HG03045 (cell line): ENCODE measurements at regions not wholly inside any gene's neighbourhood (a gene's known extent, or its start where the extent isn't known, plus 50 kb on each side); places are given as distances from the start of the nearest gene placed in this dataset.

Source experiments
- ATAC-seq: cut with Tn5 transposase; IDR thresholded peaks from one replicate; pipeline ENCODE4 v1.9.1; 2021; ENCODE audit warnings: mild to moderate bottlenecking, moderate library complexity; ENCODE audit not compliant: unreplicated experiment

DNA sequence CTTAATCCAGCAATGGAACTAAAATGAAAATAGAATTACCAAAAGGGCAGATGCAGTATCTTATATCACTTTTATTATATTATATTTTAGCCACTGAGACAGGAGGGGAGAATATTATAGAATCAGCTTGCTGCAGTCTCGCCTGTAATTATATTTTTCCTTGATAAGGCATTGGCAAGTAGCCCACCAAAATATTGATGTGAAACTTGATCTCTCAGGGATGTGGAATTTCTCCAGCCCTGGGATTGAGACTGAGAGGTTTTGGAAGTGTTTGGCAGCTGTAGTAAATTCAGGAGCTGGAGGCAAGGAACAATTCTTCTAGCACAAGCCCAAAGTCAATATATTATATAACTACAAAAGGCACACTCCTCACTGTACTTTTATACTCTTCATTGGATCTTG is 142.1 kb upstream of the ADAMTSL1 start:
- ATAC-seq, result no peak

DNA sequence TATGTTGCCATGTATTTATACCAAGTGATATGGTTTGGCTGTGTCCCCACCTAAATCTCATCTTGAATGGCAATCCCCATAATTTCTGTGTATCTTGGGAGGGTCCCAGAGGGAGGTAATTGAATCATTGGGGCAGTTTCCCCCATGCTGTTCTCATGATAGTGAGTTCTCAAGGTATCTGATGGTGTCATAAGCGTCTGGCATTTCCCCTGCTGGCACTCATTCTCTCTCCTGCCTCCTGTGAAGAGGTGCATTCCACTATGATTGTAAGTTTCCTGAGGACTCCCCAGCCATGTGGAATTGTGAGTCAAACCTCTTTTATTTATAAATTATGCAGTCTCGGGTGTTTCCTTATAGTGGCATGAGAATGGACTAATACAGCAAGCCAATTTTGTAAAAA is 140.8 kb upstream of the ADAMTSL1 start:
- ATAC-seq, result no peak

DNA sequence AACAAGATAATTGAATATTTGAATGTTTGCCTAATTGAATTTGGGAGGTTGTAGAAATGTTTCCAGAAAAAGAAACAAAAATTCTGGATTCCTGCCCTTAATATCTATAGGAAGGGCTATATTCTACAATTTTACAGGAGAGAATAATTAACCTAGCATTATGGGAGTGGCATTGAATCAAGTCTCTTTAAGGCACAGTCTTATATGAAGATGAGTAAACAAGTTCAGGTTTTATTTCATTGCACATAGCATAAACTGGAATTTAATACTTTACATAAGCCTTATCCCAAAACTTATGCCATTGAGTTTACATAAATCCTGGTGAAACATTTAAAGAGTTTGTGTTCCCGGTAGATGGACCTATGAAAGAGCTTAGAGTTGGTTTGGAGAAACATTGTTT is 138.1 kb upstream of the ADAMTSL1 start:
- ATAC-seq, result no peak

DNA sequence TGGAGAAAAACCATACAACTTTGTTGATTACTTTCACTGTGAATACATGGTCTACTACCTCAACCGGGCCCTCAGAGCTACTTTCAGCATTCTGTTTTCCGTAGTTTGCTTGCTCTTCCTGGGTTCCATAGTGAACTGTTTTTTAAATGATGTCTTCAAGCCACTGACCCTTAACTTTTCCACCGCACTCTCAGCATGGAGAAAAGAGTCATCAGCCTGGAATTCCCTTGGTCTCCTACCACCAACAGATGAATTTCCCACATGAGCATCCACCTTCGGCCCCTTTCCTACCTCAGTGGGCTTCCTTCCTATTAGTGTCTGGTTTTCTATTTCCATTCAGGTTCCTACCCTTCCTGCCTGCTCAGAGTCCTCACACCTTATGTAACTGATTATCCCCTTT is 135.9 kb upstream of the ADAMTSL1 start:
- ATAC-seq, result no peak

DNA sequence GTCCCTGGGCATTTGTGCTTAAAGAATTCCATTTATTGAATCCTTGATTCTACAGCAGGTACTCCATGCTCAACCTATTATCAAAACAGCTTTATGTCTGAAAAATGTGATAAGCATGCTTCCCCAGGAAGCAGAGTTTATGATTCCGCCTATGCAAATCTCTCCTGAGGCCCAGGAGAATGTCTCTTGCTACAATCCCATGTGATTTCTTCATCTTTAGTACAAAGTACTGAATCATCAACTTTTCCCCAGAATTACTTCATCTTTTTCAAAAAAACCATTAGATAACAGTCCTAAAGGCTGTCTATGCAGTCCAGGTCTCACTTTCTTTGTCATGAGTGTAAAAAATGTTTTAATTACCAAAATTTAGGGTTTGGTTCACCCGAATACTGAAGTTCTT is 130.2 kb upstream of the ADAMTSL1 start:
- no peak for ATAC-seq

DNA sequence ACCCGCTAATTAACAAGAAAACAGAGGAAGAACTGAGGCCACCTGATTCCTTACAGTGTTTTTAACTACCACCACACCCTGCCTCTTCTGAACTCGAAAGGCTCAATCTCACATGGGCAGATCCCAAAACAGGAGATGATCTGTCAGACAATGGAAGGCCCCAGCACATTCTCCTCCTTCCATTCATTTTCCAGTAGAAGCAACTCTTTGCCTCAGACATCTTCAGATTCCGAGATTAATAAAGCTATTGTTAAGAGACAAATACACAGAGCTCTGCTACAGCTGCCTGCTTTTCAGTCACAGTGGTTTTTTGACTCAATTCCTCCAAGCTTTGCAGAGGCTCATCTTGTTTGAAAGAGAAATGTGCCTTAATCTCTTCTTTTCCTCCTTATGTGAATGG is 127.2 kb upstream of the ADAMTSL1 start:
- no peak for ATAC-seq

DNA sequence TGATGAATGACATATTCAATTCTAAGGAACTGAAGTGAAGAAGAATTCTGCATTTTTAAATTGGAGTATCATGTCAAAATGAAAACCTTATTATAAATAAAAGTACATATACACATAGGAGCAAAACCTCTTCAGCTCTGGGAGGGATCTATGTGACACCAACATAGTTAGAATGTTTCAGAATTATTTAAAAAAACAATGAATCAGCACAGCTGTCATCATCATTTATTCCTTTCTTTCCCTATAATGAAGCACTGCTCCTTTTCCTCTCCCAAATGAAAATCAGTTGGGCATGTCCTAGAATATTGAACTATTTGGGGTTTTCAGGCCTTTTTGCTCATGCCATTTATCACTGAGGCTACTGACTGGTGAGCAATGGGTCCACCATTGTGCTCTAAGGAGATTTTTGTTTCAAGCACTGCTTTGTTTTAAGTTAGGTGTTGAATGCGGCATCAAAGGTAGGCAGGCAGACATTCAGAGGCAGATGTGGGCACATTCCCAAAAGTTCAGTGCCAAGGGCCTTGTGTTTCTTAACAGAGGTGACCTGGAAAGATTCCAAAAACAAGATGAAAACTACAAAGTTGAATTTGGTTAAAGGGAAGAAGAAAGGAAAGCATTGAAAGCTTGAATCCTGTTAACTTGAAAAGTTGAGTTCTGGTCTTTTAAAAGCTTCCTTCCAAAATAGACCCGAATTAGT is 126.4 kb upstream of the ADAMTSL1 start:
- ATAC-seq, result no peak

DNA sequence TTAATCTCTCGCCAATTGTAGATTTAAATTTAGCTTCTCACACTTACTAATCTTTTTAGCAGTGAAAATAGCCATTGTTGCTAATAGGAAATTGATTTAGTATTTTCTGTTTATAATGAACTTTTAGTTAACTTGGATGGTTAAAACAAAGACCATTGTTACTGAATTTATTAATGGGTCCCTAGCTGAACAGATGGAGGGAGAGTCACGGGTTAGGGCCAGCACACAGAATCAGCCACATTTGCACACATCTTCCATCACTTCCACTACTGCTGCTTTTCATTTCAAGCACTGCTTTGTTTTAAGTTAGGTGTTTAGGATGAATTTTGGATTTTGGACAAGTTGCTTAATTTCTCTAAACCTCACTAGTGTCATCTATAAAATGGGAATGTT is 125.9 kb upstream of the ADAMTSL1 start:
- no peak for ATAC-seq

DNA sequence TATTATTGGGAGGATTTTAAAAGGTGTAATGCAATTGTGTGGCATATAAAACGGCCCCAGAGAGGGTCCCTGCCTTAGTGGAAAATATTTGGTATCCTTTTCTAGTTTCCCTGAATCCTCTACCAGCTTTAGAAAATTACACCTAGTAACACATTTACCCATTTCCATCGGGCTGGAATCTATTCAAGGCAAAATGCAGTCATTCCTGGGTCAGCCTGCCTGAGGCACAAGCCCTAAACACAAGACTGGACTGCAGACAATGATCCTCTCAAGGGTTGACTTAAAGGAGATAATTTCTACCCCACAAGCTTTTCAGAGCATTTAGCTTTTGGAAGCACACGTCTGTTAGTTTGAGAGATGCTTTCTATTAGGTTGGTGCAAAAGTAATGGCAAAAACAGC is 124.4 kb upstream of the ADAMTSL1 start:
- ATAC-seq, result no peak

DNA sequence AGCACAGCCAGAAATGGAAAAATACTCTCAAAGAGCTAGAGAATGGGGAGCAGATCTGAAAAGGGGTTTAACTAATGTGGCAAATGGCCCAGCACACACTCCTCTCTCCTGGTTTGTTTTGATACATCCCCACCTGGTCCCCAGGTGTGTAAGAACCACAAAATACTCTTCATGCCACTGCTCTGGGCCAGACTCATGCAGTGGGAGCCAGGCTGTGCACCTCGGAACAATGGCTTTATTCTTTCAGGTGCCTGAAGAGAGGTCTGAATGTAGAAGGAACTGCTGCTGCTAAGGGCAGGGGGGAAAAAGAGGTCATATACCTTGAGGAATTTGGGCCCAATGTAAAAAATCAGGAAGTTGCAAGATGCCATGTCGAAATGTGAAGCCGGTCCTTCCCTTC is 123.9 kb upstream of the ADAMTSL1 start:
- no peak for ATAC-seq

DNA sequence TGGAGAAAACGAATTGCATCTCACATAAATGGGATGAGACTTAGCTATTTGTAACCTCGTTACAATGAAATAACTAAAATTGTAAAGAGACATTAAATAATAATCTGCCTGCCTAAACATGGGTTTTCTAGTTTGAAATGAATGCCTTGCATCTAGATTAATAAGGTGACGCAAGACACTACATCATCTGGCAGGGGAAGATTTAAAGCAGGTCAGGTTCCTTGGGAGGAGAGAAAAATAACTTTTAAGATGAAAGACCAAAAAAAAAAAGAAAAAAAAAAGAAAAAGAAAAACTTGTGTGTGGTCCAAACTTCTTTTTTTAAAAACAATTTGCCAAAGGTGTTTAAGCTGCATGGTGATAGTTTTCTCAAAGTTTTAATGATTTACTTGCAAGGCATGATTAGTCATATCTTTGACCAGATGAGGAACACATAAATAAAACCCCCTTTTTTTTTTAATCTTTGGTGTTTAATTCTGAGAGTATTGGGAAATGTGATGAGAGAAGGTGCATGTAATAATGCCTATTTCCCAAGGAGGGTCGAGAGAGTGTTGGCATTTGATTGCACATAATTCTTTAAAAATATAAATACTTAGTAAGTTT is 122.9 kb upstream of the ADAMTSL1 start:
- no peak for ATAC-seq

DNA sequence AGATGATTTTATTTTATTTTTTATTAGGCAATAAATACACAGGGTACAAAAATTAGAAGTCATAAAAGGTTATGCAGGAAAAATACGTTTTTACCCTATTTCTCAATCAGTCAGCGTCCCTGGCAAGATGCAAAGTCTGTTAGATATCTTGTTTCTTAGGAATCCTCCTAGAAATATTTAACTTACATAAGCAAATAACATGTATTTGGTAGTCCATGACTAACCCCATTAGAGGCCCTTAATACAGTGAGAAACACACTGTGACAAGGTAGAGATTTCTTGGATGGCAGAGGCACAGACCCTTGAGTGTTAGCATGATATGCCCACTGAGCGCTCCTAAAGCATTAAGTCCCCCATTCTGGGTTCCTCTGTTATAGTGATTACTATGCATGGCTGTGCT is 121.2 kb upstream of the ADAMTSL1 start:
- ATAC-seq, result no peak

DNA sequence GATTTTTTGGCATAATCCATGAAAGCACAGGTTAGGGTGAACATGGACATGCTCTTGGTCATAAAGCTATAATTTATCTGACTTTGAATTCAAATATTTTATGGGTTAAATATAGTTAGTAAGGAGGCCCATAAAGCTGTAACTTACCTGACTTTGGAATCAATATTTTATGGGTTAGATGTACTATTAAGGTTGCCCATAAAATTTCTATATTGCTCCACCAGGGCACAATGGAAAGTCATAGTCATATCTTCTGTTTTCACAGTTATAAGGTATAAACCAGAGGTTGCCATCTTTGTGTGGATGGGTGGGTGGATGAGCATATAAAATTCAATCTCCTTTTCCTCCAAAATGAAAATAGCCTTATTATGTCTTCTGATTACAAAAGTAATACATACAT is 120.5 kb upstream of the ADAMTSL1 start:
- no peak for ATAC-seq

DNA sequence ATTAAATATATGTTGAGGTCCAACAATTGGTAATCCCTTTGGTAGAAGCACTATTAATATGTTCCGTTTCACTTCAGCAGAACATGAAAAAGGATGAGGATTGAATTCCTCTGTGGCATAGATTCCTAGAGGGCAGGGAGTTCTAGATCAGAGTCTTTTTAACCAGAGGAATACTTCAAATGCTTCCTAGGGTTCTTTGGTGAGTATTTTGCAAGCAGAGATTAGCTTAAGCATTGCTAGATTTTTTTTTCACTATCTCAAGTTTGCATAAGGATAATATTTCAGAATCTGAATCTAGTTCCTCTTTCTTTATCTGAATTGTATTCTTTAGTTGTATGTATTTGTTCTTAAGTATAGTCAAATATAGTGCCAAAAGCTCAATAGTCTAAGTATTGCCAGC is 116.6 kb upstream of the ADAMTSL1 start:
- ATAC-seq, result no peak

DNA sequence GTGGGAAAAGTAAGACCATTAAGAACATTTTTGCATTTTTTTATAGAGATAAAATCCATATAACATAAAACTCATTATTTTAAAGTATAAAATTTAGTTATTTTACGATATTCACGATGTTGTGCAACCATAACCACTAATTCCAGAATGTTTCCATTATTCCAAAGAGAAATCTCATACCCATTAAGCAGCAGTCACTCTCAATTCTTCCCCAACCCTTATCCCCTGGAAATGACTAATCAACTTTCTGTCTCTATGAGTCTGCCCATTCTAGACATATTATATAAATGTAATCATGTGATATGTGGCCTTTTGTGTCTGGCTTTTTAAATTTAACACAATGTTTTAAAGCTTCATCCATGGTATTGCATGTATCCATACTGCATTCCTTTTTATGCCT is 115.6 kb upstream of the ADAMTSL1 start:
- ATAC-seq, result no peak

DNA sequence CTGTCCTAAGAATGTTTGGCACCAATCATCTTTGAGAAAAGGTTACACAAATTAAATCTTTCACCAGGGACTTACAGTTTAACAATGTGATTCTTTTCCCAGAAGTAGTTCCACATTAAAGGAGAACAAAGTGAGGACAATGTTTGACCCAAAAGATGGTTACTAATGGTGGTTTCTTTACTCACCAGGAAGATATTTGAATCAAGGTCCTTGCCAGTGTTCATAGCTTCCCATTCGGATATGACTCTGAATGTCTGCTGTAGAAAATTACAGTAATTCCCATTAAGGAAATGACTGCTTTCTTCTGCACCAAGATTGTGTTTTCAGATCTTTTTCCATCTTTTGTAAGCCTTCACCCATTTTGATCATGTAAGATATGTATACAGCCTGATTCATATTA is 114.6 kb upstream of the ADAMTSL1 start:
- no peak for ATAC-seq

DNA sequence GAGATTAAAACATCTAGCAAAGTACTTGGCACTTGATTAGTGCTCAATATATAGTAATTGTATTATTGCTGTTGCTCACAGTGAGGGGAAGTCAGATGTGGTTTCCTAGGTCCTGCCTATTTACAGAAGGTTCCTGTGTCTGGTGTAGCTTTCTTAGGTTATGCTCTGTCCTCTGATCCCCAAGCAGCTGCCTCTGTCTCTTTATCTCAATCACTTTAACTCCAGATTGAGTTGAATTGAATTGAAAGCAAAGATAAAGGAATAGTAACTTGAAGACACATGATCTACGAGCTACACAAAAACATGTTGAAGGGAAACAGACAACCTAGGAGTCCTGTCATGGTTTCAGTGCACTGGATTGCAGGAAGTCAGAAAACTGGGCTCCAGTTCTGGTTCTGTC is 113.9 kb upstream of the ADAMTSL1 start:
- ATAC-seq, result no peak

DNA sequence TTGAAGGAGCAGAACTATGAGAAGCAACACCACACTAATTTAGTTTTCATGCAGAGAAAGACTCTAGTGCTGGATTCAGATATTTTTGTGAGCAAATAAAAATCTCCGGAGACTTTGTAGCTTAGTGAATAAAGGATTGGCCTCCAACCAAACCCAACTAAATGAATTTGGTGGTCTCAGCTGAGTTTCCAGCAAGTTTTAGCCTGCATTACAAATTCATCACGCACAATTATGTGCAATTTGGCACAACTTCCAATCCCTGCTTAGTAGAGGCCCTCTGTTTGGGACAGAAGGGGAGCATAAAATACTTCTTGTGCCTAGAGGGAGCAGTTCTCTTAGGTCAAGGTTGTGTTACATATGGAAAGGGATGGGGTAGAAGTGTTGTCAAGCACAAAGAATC is 112.3 kb upstream of the ADAMTSL1 start:
- ATAC-seq, result no peak

DNA sequence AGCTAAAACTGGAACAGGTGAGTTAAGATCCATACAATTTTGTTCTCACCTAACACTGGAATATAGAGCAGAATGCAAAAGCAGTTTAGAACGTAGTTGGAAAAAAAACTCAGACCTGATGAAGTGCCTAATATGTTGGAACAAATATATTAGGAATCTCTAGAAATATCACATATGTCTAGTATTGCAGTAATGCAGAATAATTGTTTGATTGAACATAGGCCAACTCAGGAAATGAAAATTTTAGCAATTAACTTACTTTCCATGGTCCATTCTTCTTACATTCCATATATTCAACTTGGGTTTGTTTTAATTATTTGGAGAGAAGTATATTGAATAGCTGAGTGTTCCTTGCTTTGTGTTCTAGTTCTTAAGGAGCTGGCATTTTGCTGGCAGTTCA is 111.8 kb upstream of the ADAMTSL1 start:
- no peak for ATAC-seq

DNA sequence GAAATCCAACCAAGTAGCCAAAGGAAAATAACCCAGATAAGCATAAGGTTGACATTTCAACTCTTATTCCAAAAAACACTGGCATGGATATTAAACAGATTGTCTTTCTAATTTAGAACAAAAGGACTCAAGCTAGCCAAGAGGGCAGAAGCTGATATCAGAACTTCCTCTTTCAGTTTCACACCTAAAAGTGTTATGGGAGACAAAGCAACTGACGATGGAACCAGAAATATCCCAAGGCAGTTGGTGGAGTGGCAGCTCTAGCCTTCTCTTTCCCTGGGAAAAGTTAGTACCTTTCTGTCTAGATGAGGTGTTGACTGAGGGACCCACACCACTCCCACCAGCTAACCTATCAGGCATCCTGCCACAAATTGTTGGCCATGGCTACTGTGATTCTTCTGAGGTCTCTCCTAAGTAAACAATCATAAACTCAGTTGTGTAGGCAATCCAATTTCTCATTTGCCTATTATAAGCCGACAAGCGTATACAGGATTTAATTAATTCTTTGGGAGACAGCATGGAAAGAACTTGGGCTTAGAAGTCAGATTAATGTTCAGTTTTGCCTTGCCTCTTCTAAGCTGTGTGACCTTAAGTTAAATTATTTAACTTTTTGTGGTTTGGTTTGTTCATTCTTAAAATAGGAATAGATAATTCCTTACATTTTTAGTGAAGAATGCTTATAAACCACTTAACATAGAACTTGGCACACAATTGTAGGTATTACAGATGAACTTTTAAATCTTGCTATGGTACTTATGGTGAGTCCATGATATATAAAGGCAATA is 110.9 kb upstream of the ADAMTSL1 start:
- no peak for ATAC-seq

DNA sequence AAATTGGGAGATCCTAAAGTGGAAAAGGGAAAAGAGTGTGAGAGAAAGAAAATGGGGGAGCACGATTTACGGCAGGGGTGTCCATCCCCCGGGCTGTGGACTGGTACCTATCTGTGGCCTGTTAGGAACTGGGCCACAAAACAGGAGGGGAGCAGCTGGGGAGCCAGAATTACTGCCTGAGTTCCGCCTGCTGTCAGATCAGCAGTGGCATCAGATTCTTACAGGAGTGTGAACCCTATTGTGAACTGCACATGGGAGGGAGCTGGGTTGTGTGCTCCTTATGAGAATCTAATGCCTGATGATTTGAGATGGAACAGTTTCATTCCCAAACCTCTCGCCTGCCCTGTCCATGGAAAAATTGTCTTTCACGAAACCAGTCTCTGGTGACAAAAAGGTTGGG is 108.3 kb upstream of the ADAMTSL1 start:
- no peak for ATAC-seq

DNA sequence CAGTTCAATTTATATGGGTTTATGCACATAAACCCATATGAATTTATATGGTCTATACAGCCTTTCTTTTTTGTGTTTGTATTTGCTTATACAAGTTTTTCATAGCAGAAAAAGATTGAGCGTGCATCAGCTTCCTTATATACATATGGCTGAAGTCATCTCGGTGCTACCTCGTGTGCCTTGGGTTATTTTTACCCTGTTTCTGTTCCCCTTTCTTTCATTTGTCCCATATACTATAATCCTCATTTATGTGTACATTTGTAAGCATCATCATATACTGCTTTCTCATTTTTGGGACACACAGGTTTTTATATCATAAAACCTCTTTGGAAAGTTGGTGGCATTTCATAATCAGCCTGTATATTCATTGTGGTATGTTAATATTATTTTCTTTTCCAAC is 107.8 kb upstream of the ADAMTSL1 start:
- no peak for ATAC-seq
